Dermis blood vessel endothelial cell (primary cell): ENCODE measurements at regions not wholly inside any gene's neighbourhood (a gene's known extent, or its start where the extent isn't known, plus 50 kb on each side); places are given as distances from the start of the nearest gene placed in this dataset.

Source experiments
- DNase-seq: peaks from one replicate; pipeline ENCODE4 v3.0.0; 2010

DNA sequence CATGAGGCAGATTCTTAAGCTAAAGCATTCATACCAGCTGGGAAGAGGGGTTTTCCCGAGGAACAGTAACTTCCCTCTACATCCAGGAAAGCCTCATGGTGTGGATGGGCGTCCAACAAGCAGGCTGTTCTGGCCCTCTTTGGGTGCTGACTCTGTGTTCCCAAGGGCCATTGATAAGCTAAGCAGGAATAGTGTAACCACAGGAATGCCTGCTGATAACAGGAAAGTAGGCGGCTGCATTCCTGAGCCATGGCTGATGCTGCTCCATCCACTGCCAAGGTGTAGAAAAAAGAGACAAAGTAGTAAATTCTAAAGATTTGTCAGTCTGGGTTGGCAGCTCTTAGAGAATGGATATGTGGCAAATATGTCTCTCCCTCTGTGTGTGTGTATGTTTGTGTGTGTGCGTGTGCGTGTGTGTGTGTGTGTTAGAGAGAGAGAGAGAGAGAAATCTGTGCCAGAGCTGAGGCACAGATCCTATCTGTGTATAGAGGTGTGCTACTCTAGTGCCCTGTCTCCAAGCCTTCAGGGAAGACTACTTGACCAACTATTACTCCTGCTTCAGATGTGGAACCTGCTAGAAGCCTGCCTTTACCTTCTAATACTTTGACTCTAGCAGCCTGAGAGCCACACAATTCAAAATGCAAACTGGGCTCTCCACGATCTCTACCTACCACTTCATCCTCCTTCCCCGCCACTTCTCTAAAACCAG lies 353.1 kb upstream of the NR3C2 start:
- peak; percentile 58 for DNase-seq

- no peak for DNase-seq
Measured at GRCh38 chr4:148793221-148793620, 351.0 kb upstream of the NR3C2 start.

DNA sequence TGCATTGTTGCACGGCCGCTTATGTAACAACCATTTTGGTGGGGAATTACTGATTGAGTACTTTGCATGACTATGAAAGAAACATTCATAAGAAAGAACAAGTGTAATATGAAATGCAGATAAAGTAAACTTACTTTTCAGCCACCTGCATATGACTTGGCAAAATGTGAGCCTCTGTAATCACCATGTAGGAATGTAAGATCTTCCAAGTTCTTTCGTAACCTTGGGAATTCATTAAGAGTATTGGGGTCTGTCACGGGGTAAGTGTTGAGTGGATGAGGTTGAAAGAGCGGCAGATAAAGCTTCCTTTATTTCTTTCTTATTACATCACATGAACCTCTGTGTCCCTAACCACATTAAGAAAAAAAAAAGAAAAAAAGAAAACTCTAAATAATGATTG lies 348.5 kb upstream of the NR3C2 start:
- DNase-seq = no peak

DNA sequence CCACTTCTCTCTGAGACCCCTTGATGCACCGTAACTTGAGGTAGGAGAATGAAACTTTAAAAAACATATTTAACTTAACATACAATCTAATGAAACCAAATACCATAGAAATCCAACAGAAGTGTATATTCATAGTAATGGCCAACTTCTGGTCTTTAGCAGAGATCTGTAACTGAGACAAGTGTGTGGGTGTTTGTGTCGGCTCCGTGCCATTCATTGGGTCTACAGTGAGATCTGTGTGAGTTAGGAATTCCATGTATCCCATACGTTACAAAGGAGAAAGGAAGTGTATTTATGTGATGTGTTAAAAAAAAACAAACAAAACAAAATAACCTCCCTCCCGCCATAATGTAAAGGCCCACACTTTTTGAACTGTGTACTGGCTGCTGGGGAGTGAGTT lies 348.0 kb upstream of the NR3C2 start:
- no peak for DNase-seq

DNA sequence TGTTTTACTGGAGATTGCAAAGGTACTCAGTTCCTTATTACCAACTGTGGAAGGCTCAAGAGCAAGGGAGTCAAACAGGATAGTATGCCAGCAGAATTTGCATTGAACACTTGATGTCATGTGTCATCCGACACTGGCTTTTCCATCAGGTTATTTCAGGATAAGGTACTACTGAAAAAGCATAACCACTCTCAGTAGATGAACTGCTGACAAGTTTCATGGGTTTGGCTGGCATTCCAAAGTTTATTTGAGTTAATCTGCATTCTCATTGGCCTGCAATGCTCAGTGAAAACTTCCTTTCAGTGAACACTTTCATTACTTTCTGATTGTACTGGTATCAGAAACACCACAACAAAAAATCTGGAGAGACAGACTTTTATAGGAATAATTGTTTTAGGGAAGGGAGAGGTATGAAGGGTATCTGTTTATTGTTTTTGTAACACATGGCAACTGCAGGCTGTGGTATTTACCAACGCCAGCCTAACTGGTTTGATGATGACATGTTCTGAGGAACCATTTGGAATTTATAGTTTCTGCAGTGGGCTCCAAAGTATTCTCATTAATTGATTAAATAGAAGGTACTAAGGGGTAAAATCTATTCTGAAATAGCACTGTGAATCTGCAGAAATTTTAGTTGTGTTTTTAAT lies 345.7 kb upstream of the NR3C2 start:
- no peak for DNase-seq

DNA sequence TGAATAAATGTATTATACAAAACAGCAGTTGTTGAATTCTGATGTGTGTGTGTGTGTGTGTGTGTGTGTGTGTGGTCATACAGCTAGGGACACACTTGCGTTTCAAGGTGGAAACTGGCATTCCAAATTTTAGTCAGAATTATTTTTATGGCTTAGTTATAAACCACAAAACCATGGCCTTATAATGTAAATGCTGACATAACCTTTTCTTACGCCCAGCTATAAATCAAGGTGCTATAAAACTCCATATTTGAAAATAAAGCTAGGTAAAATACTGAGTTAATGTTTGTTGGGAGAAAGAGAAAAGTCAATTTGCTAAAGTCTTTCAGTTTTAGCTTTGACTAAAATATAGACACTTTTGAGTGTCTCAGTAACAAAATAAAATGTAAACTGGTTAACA lies 345.1 kb upstream of the NR3C2 start:
- no peak for DNase-seq

- no peak for DNase-seq
Measured at GRCh38 chr4:148786699-148787098, 344.5 kb upstream of the NR3C2 start.

- no peak for DNase-seq
Measured at GRCh38 chr4:148782284-148782683, 340.1 kb upstream of the NR3C2 start.

GRCh38 chr4:148780426-148781005 lies 338.3 kb upstream of the NR3C2 start:
- no peak for DNase-seq

GRCh38 chr4:148779771-148780170 lies 337.6 kb upstream of the NR3C2 start:
- DNase-seq = no peak

DNA sequence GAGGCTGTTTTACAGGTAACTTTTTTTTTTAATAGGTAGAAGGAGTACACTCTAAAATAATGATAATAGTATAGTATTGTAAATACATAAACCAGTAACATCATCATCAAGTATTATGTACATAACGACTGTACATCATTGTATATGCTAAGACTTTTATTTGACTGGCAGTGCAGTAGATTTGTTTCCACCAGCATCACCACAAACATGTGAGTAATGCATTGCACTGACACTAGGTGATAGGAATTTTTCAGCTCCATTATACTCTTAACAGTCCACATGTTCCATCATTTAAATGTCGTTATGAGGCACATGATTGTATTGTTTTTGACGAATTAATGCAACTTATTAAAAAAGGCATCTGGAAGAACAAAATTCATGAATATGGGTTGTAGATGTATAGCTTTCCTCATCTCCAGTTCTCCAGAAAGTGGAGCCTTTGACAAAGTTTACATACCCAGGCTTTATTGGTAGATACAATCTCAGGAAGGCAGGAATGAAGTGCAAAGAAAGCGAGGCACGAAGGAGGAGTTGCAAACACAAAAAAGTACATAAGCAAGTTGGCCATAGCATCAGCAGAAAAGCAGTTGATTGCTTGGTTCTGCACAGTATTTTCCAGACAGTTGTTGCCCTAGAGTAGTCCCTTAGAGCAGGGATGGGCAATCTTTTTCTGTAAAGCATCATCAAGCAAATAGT lies 336.9 kb upstream of the NR3C2 start:
- no peak for DNase-seq

- DNase-seq = no peak
Measured at GRCh38 chr4:148776941-148777340, 334.7 kb upstream of the NR3C2 start.

GRCh38 chr4:148774134-148774533 lies 331.9 kb upstream of the NR3C2 start:
- no peak for DNase-seq

DNA sequence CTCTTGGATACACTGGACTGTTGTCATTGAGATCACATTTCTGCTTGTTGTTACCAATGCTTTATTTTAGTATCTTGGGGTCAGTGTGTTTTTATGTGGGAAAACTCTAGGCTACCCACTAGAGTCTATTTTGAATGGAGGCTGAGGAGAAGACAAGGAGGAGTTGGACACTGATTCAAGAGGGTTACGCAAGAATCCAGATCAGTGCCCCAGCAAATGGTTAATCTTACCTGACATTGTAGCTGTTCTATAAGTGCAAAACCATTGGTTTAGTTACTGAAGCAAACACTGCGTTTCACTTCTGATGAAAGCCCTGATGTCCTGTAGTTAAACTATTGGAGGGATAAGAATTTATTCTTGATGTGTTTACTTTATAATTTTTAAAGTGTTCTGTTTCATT lies 331.1 kb upstream of the NR3C2 start:
- no peak for DNase-seq

DNA sequence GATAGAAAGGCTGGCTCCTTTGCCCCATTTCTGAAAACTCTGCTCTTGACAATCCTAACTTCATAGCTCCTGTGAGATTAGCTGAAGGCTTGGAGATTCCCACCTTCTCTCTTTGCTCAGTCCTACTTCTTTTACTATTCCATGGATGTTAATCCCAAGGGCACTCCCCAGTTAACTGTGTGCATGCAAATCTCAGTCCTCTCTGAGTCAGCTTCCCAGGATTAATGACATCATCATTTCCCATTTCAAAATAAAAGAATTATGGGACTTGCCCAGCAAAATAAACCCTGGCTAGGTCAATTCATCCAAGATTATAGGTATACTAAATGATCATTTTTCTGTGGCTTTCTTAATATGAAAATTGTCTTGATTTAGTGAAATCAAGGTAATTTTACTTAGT lies 328.6 kb upstream of the NR3C2 start:
- DNase-seq = peak; percentile 40

DNA sequence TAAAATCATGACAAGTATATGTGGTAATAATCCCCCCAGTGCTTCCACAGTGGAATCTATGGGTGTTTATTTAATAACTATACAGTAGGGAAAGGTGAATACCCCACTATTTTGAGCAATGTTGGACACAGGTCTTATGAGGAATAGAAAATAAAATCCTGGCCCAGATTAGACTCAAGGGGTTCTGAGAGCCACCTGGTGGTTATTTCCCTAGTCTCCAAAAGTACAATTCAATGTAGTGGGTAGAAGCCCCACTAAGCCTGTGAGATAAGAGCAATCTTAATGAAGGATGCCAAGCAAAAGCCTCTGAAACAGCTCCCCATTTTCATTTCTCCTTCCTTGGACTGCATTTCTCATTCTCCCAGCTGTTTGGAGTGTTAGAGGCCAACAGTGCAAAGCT lies 328.2 kb upstream of the NR3C2 start:
- peak; percentile 5 for DNase-seq

GRCh38 chr4:148764720-148765119 lies 322.5 kb upstream of the NR3C2 start:
- no peak for DNase-seq

- no peak for DNase-seq
Measured at GRCh38 chr4:148757171-148757570, 315.0 kb upstream of the NR3C2 start.

GRCh38 chr4:148749403-148749802 lies 307.2 kb upstream of the NR3C2 start:
- DNase-seq = no peak

DNA sequence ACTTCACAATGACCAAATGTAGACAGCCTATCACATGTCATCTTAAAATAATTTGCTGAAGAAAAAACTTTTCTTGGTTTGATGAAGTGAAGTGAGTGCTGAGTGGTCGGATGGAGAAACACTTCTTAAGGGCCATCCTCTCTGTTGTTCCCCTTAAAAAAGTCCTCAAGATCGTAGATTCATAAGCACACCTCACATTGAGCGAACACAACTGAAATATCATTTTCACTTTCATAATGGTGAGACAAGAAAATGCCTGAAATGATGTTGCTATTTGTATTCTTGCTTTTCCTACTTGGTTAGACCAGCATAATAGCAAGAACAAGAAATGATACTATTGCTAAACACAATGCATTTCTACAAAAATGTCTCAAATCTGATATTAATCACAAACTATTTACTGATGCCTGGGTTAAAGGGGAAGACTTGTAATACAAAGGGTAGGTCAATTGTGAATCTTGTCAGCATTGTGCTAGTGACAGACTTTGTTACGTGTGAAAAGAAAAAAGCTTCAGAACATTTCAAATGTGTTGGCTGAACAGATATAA lies 305.6 kb upstream of the NR3C2 start:
- no peak for DNase-seq

- DNase-seq = no peak
Measured at GRCh38 chr4:148740701-148741100, 298.5 kb upstream of the NR3C2 start.

- no peak for DNase-seq
Measured at GRCh38 chr4:148737061-148737770, 295.0 kb upstream of the NR3C2 start.
